GM12878 (cell line): ENCODE measurements at regions not wholly inside any gene's neighbourhood (a gene's known extent, or its start where the extent isn't known, plus 50 kb on each side); places are given as distances from the start of the nearest gene placed in this dataset.
A peak's percentile ranks its signal among the peaks of the same experiment; 100 is the strongest.

Experiments
- ATAC-seq: fragments of 200-7000 bp; cut with Tn5 transposase; 3 replicates; pipeline ENCODE4 v1.9.1; 2020; ENCODE audit warnings: mild to moderate bottlenecking, moderate library complexity
- BruUV-seq: library from RNA; stranded (reverse); fragments of 400-500 nt; replicated peaks from 2 replicates; lab custom pipeline; 2021; lab: Mats Ljungman, UMichigan
- CTCF ChIA-PET: fragments of 300-600 bp; sonication (Branson Sonifier 250); formaldehyde crosslinking; extraction: SDS; loops from one replicate; lab custom pipeline; 2021; ENCODE audit warnings: inconsistent platforms; lab: Yijun Ruan, JAX
- POLR2A ChIA-PET: fragments of 350-600 bp; formaldehyde crosslinking; extraction: SDS; loops from one replicate; lab custom pipeline; 2021; ENCODE audit warnings: inconsistent platforms; lab: Charles Lee
- RAD21 ChIA-PET: fragments of 300-600 bp; sonication (Branson Sonifier 250); formaldehyde crosslinking; loops from one replicate; lab custom pipeline; 2023; ENCODE audit warnings: antibody characterized with exemption; ENCODE audit not compliant: unreplicated experiment; lab: Charles Lee
- SMC1A ChIA-PET: fragments of 300-600 bp; sonication (Branson Sonifier 250); formaldehyde crosslinking; loops from one replicate; lab custom pipeline; 2023; ENCODE audit not compliant: unreplicated experiment, uncharacterized antibody; lab: Charles Lee
- DNase-seq: peaks from one replicate; pipeline ENCODE4 v3.0.0-alpha.2; 2011; ENCODE audit warnings: low read depth, low spot score
- FAIRE-seq: peaks from 3 replicates; lab custom pipeline; 2011; peaks lifted over from hg19 to GRCh38; lab: Jason Lieb, UNC
- H2AFZ ChIP-seq: 2 replicates; pipeline ENCODE4 v1.6.0; 2011; ENCODE audit warnings: low read depth, low read length, control low read depth; ENCODE audit not compliant: control insufficient read depth
- H3K27ac ChIP-seq: 2 replicates; pipeline ENCODE4 v1.5.1; 2011; ENCODE audit warnings: control low read depth; ENCODE audit not compliant: control insufficient read depth, insufficient read depth
- H3K27me3 ChIP-seq, 2 experiments: replicated peaks in 1 of 2; 2 replicates each; pipeline versions ENCODE4 v1.6.0 to v1.6.1; 2011; ENCODE audit warnings: low read length in 1 of 2; ENCODE audit not compliant: control insufficient read depth in 2 of 2, insufficient read depth in 2 of 2
- H3K36me3 ChIP-seq, 2 experiments: 2 replicates each; pipeline ENCODE4 v1.5.1; 2011; ENCODE audit warnings: low read length in 1 of 2; ENCODE audit not compliant: control insufficient read depth in 2 of 2, insufficient read depth in 2 of 2
- H3K4me1 ChIP-seq: 2 replicates; pipeline ENCODE4 v1.6.1; 2011; ENCODE audit warnings: mild to moderate bottlenecking, low read length, moderate library complexity, mixed read lengths; ENCODE audit not compliant: control insufficient read depth, insufficient read depth
- H3K4me2 ChIP-seq: 2 replicates; pipeline ENCODE4 v1.6.0; 2011; ENCODE audit warnings: control low read depth; ENCODE audit not compliant: control insufficient read depth, insufficient read depth
- H3K4me3 ChIP-seq: fragments of 200-600 bp; sonication (generic); 2 replicates; pipeline ENCODE4 v1.5.1; 2016
- H3K79me2 ChIP-seq: 2 replicates; pipeline ENCODE4 v1.6.0; 2011; ENCODE audit warnings: low read length; ENCODE audit not compliant: control insufficient read depth, insufficient read depth
- H3K9ac ChIP-seq: 2 replicates; pipeline ENCODE4 v1.8.0; 2011; ENCODE audit warnings: low read length, control low read depth, mixed read lengths; ENCODE audit not compliant: control insufficient read depth, insufficient read depth
- H3K9me3 ChIP-seq: replicated peaks from 3 replicates; pipeline ENCODE4 v1.5.1; 2011; ENCODE audit warnings: mild to moderate bottlenecking, low read length; ENCODE audit not compliant: control insufficient read depth, insufficient read depth
- H4K20me1 ChIP-seq: 2 replicates; pipeline ENCODE4 v1.6.0; 2011; ENCODE audit not compliant: control insufficient read depth, insufficient read depth
- CHD4 ChIP-seq: fragments of 200-600 bp; sonication (generic); IDR thresholded peaks from 2 replicates; pipeline ENCODE4 v1.6.1; 2016; ENCODE audit warnings: mild to moderate bottlenecking
- CTCF ChIP-seq, 3 experiments: IDR thresholded peaks in 2 of 3; conservative IDR thresholded peaks in 1 of 3; 2 replicates each; pipeline ENCODE4 v1.5.1; 2011; ENCODE audit warnings: low read depth in 3 of 3, low read length in 3 of 3, mild to moderate bottlenecking in 3 of 3, control low read depth in 2 of 3, moderate library complexity in 2 of 3, inconsistent platforms in 1 of 3, mixed read lengths in 1 of 3; ENCODE audit not compliant: control insufficient read depth in 2 of 3, insufficient read depth in 1 of 3; ENCODE audit errors: extremely low read depth in 1 of 3
- GABPA ChIP-seq: IDR thresholded peaks from 2 replicates; pipeline ENCODE4 v1.6.1; 2014; ENCODE audit warnings: antibody characterized with exemption, low read depth, mild to moderate bottlenecking, inconsistent platforms
- HCFC1 ChIP-seq: fragments of 150-350 bp; IDR thresholded peaks from 2 replicates; pipeline ENCODE4 v1.6.1; 2014; ENCODE audit warnings: low read length
- IKZF2 ChIP-seq, 2 experiments: fragments of 450-650 bp; IDR thresholded peaks; 2 replicates each; pipeline ENCODE4 v1.6.1; 2017; ENCODE audit warnings: mild to moderate bottlenecking in 2 of 2, moderate library complexity in 2 of 2
- JUNB ChIP-seq: IDR thresholded peaks from 2 replicates; pipeline ENCODE4 v1.6.1; 2016; ENCODE audit warnings: antibody characterized with exemption, mild to moderate bottlenecking
- NFIC ChIP-seq: IDR thresholded peaks from 2 replicates; pipeline ENCODE4 v1.6.1; 2012; ENCODE audit warnings: low read depth, mild to moderate bottlenecking, inconsistent platforms, low read length, moderate library complexity
- NFYA ChIP-seq: IDR thresholded peaks from 2 replicates; pipeline ENCODE4 v1.6.1; 2011; ENCODE audit warnings: low read depth, mild to moderate bottlenecking, low read length, improper control_type of control experiment, borderline replicate concordance
- NR2C2 ChIP-seq: IDR thresholded peaks from 2 replicates; pipeline ENCODE4 v1.6.1; 2011; ENCODE audit warnings: borderline replicate concordance, low read depth; ENCODE audit not compliant: control insufficient read depth, insufficient read length
- RFX5 ChIP-seq: IDR thresholded peaks from 2 replicates; pipeline ENCODE4 v1.6.1; 2011; ENCODE audit warnings: low read depth, low read length, improper control_type of control experiment
- TARDBP ChIP-seq: IDR thresholded peaks from 2 replicates; pipeline ENCODE4 v1.6.1; 2016; ENCODE audit warnings: borderline replicate concordance
- ZZZ3 ChIP-seq: IDR thresholded peaks from 2 replicates; pipeline ENCODE4 v1.6.1; 2011; ENCODE audit warnings: low read depth; ENCODE audit not compliant: control insufficient read depth, insufficient read length
- WGBS: methylation state at CpG from one replicate; pipeline ENCODE4 v1.1.6; 2016; ENCODE audit warnings: low lambda C conversion rate; ENCODE audit not compliant: insufficient replicate concordance, insufficient coverage; ENCODE audit errors: missing lambda C conversion rate; 5-methylcytosine and 5-hydroxymethylcytosine counted together
- in situ Hi-C: fragments of 300-500 bp; cut with MboI; formaldehyde crosslinking; loops from 9 replicates; pipeline ENCODE4 v1.14.3; 2018; ENCODE audit warnings: mixed read lengths
- intact Hi-C: fragments of 100-400 bp; cut with micrococcal nuclease; formaldehyde crosslinking; loops from one replicate; pipeline ENCODE4 v1.14.2; 2022; ENCODE audit not compliant: unreplicated experiment
- TF ChIP-seq, protein P1 (sequence below): fragments of 450-650 bp; IDR thresholded peaks from 2 replicates; pipeline ENCODE4 v1.6.1; 2017; ENCODE audit warnings: mild to moderate bottlenecking, moderate library complexity

DNA sequence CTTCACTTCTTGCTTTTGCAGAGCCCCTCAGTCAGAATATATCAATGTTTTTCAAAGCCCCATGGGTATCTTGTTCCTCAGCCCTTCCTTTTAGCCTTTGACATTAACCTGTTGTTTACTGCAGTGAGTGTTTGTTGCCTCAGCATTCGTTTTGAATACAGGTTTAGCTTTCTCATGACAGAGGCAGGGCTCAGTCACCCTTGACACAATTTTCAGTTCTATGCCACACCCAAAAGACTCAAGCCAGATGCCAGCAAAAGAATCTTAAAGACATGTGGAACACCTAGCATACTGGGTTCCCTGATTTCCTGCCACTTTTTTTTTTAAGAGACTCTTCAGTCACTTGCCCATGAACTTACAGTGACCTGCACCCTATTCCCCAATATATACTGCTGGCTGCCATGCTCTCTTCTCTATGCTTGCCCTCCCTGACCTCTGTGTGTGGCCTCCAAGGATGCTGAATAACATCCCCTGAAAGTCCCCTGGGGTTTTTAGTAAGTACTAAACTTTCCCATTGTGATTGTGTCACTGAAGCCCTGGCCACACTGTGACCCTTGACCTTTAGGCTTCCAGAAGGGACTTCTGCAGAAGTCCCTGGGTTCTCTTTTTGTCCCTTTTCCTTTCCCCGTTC lies 1225.5 kb downstream of the TBC1D22A start (continued):
- TF ChIP-seq NFIC (no peak), TARDBP (no peak), NFYA (no peak), JUNB (no peak), NR2C2 (no peak), RFX5 (no peak), IKZF2 (IDR thresholded peaks at IDR 0.05) (no peak), GABPA (no peak), CHD4 (no peak), HCFC1 (no peak)
- TF ChIP-seq, protein P1, sequence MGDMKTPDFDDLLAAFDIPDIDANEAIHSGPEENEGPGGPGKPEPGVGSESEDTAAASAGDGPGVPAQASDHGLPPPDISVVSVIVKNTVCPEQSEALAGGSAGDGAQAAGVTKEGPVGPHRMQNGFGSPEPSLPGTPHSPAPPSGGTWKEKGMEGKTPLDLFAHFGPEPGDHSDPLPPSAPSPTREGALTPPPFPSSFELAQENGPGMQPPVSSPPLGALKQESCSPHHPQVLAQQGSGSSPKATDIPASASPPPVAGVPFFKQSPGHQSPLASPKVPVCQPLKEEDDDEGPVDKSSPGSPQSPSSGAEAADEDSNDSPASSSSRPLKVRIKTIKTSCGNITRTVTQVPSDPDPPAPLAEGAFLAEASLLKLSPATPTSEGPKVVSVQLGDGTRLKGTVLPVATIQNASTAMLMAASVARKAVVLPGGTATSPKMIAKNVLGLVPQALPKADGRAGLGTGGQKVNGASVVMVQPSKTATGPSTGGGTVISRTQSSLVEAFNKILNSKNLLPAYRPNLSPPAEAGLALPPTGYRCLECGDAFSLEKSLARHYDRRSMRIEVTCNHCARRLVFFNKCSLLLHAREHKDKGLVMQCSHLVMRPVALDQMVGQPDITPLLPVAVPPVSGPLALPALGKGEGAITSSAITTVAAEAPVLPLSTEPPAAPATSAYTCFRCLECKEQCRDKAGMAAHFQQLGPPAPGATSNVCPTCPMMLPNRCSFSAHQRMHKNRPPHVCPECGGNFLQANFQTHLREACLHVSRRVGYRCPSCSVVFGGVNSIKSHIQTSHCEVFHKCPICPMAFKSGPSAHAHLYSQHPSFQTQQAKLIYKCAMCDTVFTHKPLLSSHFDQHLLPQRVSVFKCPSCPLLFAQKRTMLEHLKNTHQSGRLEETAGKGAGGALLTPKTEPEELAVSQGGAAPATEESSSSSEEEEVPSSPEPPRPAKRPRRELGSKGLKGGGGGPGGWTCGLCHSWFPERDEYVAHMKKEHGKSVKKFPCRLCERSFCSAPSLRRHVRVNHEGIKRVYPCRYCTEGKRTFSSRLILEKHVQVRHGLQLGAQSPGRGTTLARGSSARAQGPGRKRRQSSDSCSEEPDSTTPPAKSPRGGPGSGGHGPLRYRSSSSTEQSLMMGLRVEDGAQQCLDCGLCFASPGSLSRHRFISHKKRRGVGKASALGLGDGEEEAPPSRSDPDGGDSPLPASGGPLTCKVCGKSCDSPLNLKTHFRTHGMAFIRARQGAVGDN: no peak

DNA sequence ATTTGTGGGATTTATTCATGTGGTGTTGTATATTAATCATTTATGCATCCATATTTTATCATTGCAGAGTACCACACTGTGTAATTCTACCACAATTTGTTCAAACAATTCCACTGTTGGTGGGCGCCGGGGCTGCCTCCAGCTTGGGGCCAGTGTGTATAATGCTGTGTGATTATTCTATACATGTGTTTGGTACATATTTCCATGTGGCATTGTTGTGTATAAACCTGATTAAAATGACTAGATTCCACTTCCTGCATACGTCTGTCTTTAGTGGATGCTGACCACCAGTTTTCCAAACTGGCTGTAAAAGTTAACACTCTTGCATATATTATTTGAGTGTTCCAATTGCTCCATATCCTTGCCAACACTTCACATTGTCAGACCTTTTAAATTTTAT lies 1213.8 kb downstream of the TBC1D22A start:
- Histone ChIP-seq H3K9me3 (no peaks in the 10 kb centered on the region; the same call in 2 of the 3 replicates), H3K4me3 (no peak overlapping the region), H3K27me3 (no peaks in the 10 kb centered on the region), H3K4me1 (no peaks in the 10 kb centered on the region), H3K27ac (no peak overlapping the region), H2AFZ (no peak overlapping the region), H3K9ac (no peak overlapping the region), H3K4me2 (no peak overlapping the region), H3K79me2 (no peaks in the 10 kb centered on the region), H4K20me1 (no peaks in the 10 kb centered on the region), H3K36me3 (no peaks in the 10 kb centered on the region)
- TF ChIP-seq ZZZ3 (no peak), CTCF (IDR thresholded peaks at IDR 0.05 in 2 of 3, conservative IDR thresholded peaks at IDR 0.05 in 1 of 3; ENCODE audit: control insufficient read depth in 2 of 3, extremely low read depth in 1 of 3, insufficient read depth in 1 of 3, low read depth in 3 of 3, low read length in 3 of 3) (0 out of 6 replicates have a peak, but pooled peaks of 1 of the 3 experiments have one; percentile 3)
- CTCF ChIA-PET: no interaction called here
- no TSS peak for BruUV-seq
- in situ Hi-C loops: no loop called here
- intact Hi-C loops: no loop called here
- SMC1A ChIA-PET: no interaction called here
- RAD21 ChIA-PET: no interaction called here
- no peak for DNase-seq
- 72% methylated on average over 3 of the region's 3 CpGs for WGBS
- FAIRE-seq: no peak
- POLR2A ChIA-PET: no interaction called here
- no peak for ATAC-seq
